ENCODE measurements at regions not wholly inside any gene's neighbourhood (a gene's known extent, or its start where the extent isn't known, plus 50 kb on each side); places are given as distances from the start of the nearest gene placed in this dataset.

DNA sequence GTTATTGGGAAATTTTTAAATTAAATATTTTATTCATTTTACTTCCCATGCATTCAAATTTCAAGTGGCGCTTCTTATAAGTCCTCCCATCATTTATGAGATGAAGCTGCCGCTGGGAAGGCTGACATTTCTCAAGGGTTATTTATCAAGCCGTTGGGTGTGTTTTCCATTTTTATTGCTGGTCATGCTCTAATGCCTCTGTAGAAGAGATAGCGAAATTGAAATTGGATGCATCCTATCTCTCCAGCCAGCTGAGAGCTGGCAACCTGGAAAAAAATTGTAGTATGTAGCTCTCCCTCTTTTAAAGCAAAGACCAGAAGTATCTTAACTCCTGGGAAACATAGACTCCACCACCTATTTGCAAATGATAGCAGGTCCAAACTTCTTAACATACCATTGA lies 135.9 kb downstream of the C6orf118 start:
- TF ChIP-seq, protein P1, sequence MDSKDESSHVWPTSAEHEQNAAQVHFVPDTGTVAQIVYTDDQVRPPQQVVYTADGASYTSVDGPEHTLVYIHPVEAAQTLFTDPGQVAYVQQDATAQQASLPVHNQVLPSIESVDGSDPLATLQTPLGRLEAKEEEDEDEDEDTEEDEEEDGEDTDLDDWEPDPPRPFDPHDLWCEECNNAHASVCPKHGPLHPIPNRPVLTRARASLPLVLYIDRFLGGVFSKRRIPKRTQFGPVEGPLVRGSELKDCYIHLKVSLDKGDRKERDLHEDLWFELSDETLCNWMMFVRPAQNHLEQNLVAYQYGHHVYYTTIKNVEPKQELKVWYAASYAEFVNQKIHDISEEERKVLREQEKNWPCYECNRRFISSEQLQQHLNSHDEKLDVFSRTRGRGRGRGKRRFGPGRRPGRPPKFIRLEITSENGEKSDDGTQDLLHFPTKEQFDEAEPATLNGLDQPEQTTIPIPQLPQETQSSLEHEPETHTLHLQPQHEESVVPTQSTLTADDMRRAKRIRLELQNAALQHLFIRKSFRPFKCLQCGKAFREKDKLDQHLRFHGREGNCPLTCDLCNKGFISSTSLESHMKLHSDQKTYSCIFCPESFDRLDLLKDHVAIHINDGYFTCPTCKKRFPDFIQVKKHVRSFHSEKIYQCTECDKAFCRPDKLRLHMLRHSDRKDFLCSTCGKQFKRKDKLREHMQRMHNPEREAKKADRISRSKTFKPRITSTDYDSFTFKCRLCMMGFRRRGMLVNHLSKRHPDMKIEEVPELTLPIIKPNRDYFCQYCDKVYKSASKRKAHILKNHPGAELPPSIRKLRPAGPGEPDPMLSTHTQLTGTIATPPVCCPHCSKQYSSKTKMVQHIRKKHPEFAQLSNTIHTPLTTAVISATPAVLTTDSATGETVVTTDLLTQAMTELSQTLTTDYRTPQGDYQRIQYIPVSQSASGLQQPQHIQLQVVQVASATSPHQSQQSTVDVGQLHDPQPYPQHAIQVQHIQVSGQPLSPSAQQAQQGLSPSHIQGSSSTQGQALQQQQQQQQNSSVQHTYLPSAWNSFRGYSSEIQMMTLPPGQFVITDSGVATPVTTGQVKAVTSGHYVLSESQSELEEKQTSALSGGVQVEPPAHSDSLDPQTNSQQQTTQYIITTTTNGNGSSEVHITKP (IDR thresholded peaks at IDR 0.05; ENCODE audit: partially characterized antibody) = no peak
- no peak for TF ChIP-seq ZC3H8 (IDR thresholded peaks at IDR 0.05)
- TF ChIP-seq, protein P2, sequence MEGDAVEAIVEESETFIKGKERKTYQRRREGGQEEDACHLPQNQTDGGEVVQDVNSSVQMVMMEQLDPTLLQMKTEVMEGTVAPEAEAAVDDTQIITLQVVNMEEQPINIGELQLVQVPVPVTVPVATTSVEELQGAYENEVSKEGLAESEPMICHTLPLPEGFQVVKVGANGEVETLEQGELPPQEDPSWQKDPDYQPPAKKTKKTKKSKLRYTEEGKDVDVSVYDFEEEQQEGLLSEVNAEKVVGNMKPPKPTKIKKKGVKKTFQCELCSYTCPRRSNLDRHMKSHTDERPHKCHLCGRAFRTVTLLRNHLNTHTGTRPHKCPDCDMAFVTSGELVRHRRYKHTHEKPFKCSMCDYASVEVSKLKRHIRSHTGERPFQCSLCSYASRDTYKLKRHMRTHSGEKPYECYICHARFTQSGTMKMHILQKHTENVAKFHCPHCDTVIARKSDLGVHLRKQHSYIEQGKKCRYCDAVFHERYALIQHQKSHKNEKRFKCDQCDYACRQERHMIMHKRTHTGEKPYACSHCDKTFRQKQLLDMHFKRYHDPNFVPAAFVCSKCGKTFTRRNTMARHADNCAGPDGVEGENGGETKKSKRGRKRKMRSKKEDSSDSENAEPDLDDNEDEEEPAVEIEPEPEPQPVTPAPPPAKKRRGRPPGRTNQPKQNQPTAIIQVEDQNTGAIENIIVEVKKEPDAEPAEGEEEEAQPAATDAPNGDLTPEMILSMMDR (IDR thresholded peaks at IDR 0.05 in 2 of 3, conservative IDR thresholded peaks at IDR 0.05 in 1 of 3; ENCODE audit: insufficient read depth in 2 of 3, low read depth in 1 of 3, low read length in 3 of 3) = no peak
- no peak for TF ChIP-seq CCAR2 (IDR thresholded peaks at IDR 0.05; ENCODE audit: low read depth, low read length)
- no peak for TF ChIP-seq TAF1 (IDR thresholded peaks at IDR 0.05; ENCODE audit: control insufficient read depth, extremely low read depth, insufficient read depth, low read length, severe bottlenecking)
- TF ChIP-seq ZFP1 (CRISPR knock-in tag; IDR thresholded peaks at IDR 0.05) = no peak
- TF ChIP-seq, protein P3, sequence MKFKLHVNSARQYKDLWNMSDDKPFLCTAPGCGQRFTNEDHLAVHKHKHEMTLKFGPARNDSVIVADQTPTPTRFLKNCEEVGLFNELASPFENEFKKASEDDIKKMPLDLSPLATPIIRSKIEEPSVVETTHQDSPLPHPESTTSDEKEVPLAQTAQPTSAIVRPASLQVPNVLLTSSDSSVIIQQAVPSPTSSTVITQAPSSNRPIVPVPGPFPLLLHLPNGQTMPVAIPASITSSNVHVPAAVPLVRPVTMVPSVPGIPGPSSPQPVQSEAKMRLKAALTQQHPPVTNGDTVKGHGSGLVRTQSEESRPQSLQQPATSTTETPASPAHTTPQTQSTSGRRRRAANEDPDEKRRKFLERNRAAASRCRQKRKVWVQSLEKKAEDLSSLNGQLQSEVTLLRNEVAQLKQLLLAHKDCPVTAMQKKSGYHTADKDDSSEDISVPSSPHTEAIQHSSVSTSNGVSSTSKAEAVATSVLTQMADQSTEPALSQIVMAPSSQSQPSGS (CRISPR knock-in tag; IDR thresholded peaks at IDR 0.05) = no peak
- TF ChIP-seq ZFX (CRISPR knock-in tag; IDR thresholded peaks at IDR 0.05) = no peak
- no peak for TF ChIP-seq NFIC (IDR thresholded peaks at IDR 0.05)
- TF ChIP-seq ZNF384 (IDR thresholded peaks at IDR 0.05; ENCODE audit: low read depth, low read length) = no peak
- no peak for TF ChIP-seq ZNF589 (CRISPR knock-in tag; IDR thresholded peaks at IDR 0.05; ENCODE audit: low read depth)
- no peak for TF ChIP-seq HNRNPL (IDR thresholded peaks at IDR 0.05; ENCODE audit: low read depth, low read length)
- TF ChIP-seq, protein P4, sequence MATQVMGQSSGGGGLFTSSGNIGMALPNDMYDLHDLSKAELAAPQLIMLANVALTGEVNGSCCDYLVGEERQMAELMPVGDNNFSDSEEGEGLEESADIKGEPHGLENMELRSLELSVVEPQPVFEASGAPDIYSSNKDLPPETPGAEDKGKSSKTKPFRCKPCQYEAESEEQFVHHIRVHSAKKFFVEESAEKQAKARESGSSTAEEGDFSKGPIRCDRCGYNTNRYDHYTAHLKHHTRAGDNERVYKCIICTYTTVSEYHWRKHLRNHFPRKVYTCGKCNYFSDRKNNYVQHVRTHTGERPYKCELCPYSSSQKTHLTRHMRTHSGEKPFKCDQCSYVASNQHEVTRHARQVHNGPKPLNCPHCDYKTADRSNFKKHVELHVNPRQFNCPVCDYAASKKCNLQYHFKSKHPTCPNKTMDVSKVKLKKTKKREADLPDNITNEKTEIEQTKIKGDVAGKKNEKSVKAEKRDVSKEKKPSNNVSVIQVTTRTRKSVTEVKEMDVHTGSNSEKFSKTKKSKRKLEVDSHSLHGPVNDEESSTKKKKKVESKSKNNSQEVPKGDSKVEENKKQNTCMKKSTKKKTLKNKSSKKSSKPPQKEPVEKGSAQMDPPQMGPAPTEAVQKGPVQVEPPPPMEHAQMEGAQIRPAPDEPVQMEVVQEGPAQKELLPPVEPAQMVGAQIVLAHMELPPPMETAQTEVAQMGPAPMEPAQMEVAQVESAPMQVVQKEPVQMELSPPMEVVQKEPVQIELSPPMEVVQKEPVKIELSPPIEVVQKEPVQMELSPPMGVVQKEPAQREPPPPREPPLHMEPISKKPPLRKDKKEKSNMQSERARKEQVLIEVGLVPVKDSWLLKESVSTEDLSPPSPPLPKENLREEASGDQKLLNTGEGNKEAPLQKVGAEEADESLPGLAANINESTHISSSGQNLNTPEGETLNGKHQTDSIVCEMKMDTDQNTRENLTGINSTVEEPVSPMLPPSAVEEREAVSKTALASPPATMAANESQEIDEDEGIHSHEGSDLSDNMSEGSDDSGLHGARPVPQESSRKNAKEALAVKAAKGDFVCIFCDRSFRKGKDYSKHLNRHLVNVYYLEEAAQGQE (IDR thresholded peaks at IDR 0.05; ENCODE audit: borderline replicate concordance) = no peak
- TF ChIP-seq, protein P4 (CRISPR knock-in tag; IDR thresholded peaks at IDR 0.05; ENCODE audit: low read depth) = no peak

All from K562 (cell line).